Osteoblast (primary cell): ENCODE measurements at regions not wholly inside any gene's neighbourhood (a gene's known extent, or its start where the extent isn't known, plus 50 kb on each side); places are given as distances from the start of the nearest gene placed in this dataset.
A peak's percentile ranks its signal among the peaks of the same experiment; 100 is the strongest.

Experiments used
- DNase-seq: peaks from one replicate; pipeline ENCODE4 v3.0.0; 2011; ENCODE audit warnings: low spot score, mixed read lengths; ENCODE audit not compliant: insufficient read length; ENCODE audit errors: missing footprints
- H2AFZ ChIP-seq: 2 replicates; pipeline ENCODE4 v1.6.0; 2011; ENCODE audit warnings: mild to moderate bottlenecking, low read length
- H3K27ac ChIP-seq: 2 replicates; pipeline ENCODE4 v1.5.1; 2011; ENCODE audit warnings: mild to moderate bottlenecking, low read depth, low read length, moderate library complexity
- H3K27me3 ChIP-seq: 2 replicates; pipeline ENCODE4 v1.6.0; 2012; ENCODE audit warnings: mild to moderate bottlenecking, control low read depth, inconsistent platforms, low read length, moderate library complexity; ENCODE audit not compliant: insufficient read depth
- H3K36me3 ChIP-seq: 2 replicates; pipeline ENCODE4 v1.5.1; 2011; ENCODE audit warnings: mild to moderate bottlenecking, low read length, control low read depth, moderate library complexity; ENCODE audit not compliant: insufficient read depth
- H3K4me1 ChIP-seq: 2 replicates; pipeline ENCODE4 v1.5.1; 2011; ENCODE audit warnings: mild to moderate bottlenecking, low read length, control low read depth, moderate library complexity; ENCODE audit not compliant: insufficient read depth
- H3K4me2 ChIP-seq: 2 replicates; pipeline ENCODE4 v1.6.0; 2011; ENCODE audit warnings: mild to moderate bottlenecking, low read length; ENCODE audit not compliant: insufficient read depth
- H3K4me3 ChIP-seq: fragments of 200-600 bp; sonication (generic); 3 replicates; pipeline ENCODE4 v1.5.1; 2012; ENCODE audit warnings: mild to moderate bottlenecking, low read length, inconsistent platforms; ENCODE audit not compliant: insufficient read depth
- H3K79me2 ChIP-seq: 2 replicates; pipeline ENCODE4 v1.6.0; 2012; ENCODE audit warnings: mild to moderate bottlenecking, low read length, control low read depth, inconsistent platforms; ENCODE audit not compliant: insufficient read depth
- H3K9me3 ChIP-seq: 2 replicates; pipeline ENCODE4 v1.5.1; 2011; ENCODE audit warnings: low read depth, low read length, control low read depth
- H4K20me1 ChIP-seq: 2 replicates; pipeline ENCODE4 v1.6.0; 2012; ENCODE audit warnings: mild to moderate bottlenecking, low read length, control low read depth; ENCODE audit not compliant: insufficient read depth
- TF ChIP-seq, protein P1 (sequence below): IDR thresholded peaks from 2 replicates; pipeline ENCODE4 v1.5.1; 2011; ENCODE audit warnings: mild to moderate bottlenecking, low read depth, low read length, moderate library complexity; ENCODE audit errors: extremely low read depth

DNA sequence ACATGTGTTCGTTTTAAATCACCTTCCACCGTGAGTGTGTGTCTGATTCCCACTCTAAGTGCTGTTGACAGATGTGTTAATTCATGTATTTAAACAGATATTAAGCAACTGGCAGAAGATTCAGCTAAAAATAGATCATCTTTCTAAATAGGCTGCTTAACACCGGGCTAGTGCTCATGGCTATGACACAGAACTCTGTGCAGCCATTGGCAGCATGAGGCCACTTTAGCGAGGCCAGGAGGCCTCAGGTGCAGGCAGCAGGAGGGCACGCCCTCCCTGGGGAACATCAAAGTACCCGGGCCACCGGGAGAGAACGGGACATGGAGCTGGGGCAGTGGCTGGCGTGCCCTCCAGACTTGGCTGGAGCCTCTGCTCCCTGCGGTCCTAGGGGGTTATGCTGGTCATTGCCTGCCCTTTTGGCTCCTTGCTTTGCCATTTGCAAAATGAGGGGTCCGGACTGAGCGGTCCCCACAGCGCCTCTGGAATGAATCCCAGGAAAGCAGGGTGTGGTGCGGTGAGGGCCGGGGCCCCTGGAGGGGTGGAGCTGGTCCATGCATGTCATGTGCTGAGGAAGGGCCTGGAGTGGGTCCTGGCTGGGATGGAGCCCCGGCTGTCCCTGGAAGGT lies 62.8 kb upstream of the HDAC4 start:
- H3K9me3 ChIP-seq = no peaks in the 10 kb centered on the region
- no peaks in the 10 kb centered on the region for H3K36me3 ChIP-seq
- DNase-seq = peak; percentile 84
- TF ChIP-seq, protein P1, sequence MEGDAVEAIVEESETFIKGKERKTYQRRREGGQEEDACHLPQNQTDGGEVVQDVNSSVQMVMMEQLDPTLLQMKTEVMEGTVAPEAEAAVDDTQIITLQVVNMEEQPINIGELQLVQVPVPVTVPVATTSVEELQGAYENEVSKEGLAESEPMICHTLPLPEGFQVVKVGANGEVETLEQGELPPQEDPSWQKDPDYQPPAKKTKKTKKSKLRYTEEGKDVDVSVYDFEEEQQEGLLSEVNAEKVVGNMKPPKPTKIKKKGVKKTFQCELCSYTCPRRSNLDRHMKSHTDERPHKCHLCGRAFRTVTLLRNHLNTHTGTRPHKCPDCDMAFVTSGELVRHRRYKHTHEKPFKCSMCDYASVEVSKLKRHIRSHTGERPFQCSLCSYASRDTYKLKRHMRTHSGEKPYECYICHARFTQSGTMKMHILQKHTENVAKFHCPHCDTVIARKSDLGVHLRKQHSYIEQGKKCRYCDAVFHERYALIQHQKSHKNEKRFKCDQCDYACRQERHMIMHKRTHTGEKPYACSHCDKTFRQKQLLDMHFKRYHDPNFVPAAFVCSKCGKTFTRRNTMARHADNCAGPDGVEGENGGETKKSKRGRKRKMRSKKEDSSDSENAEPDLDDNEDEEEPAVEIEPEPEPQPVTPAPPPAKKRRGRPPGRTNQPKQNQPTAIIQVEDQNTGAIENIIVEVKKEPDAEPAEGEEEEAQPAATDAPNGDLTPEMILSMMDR = no peak
- no peak overlapping the region for H3K4me2 ChIP-seq
- no peaks in the 10 kb centered on the region for H3K79me2 ChIP-seq
- no peak overlapping the region for H2AFZ ChIP-seq
- no peaks in the 10 kb centered on the region for H3K27me3 ChIP-seq
- no peaks in the 10 kb centered on the region for H4K20me1 ChIP-seq
- H3K4me1 ChIP-seq = no peaks in the 10 kb centered on the region
- H3K27ac ChIP-seq = no peak overlapping the region
- H3K4me3 ChIP-seq = no peak overlapping the region

DNA sequence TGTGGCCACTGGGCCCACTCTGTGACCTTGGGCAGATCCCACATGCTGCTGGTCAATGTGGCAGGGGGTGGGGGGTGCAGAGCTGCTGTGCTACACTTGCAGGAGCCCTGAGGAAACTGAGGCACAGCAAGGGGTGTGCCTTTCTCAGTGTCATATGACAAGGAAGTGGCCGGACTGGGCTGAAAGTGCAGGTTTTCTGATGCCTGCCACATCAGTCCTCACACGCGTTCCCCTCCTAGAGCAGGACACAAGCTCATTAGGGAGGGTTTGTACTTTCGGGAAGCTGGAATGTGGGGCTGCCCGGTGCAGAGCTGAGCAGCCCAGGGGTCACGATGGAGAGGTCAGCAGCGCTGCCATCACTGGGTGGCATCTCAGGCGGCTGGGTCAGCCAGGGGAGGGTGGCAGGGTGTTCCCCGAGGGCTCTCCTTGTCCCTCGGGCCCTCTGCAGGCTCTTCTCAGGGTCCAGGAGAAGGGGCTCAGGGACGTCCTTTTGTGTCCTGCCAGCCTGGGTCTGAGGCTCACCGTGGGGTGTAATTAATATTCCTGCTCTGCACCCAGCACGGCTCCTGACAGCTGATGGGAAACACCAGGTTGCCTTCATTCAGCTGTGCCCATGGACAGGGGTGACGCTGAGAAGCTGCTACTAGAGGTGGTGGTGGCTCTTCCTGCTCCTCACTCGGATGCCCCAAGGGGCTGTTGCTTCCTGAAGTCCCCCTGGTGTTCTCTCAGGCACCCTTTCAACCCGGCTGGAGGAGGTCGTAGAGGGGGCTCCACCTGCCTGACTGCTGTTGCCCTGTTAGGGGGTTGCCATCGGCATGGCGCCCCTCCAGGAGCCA lies 62.1 kb upstream of the HDAC4 start:
- Histone ChIP-seq H3K4me2 (no peak overlapping the region), H3K27ac (no peak overlapping the region), H3K79me2 (no peaks in the 10 kb centered on the region), H3K4me1 (no peaks in the 10 kb centered on the region), H3K4me3 (no peak overlapping the region), H4K20me1 (no peaks in the 10 kb centered on the region), H2AFZ (no peak overlapping the region), H3K9me3 (no peaks in the 10 kb centered on the region), H3K27me3 (no peaks in the 10 kb centered on the region), H3K36me3 (no peaks in the 10 kb centered on the region)
- TF ChIP-seq, protein P1 = no peak
- peak; percentile 77 for DNase-seq

DNA sequence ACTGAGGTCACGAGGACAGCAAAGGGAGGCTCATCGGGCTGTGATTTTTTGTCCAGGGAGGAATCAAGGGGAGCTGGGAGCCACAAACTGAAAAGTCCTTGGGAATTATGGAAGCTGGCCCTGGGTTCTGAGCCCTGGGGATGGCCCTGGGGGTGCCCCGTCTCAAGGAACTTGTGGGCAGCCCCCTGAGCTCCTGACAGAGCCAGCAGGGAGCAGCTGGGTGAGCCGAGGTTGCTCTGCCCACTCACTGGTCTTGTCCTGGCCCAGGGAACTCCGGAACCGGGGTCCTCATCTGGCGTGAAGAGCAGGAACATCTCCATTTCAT lies 61.3 kb upstream of the HDAC4 start:
- no peaks in the 10 kb centered on the region for H3K36me3 ChIP-seq
- no peak for DNase-seq

More for the DNA sequence above, 61.3 kb upstream of the HDAC4 start:
- no peak overlapping the region for H3K4me3 ChIP-seq
- TF ChIP-seq, protein P1 = no peak
- H3K27ac ChIP-seq = no peak overlapping the region
- no peaks in the 10 kb centered on the region for H3K9me3 ChIP-seq
- H3K79me2 ChIP-seq = no peaks in the 10 kb centered on the region
- no peaks in the 10 kb centered on the region for H4K20me1 ChIP-seq
- H2AFZ ChIP-seq = no peak overlapping the region
- no peaks in the 10 kb centered on the region for H3K27me3 ChIP-seq
- no peak overlapping the region for H3K4me2 ChIP-seq
- no peaks in the 10 kb centered on the region for H3K4me1 ChIP-seq
